ENCODE measurements at regions not wholly inside any gene's neighbourhood (a gene's known extent, or its start where the extent isn't known, plus 50 kb on each side); places are given as distances from the start of the nearest gene placed in this dataset.
"Not testable (repeated sequence)": the region's sequence is repeated elsewhere in the genome, so short reads cannot be mapped to it uniquely, and the experiment has no call there.

GRCh38 chr3:130151555-130151954 lies 69.9 kb downstream of the ALG1L2 start:
- not testable (repeated sequence) for DNase-seq (ENCODE audit: low read depth, low spot score)

GRCh38 chr3:130153247-130153646 lies 71.6 kb downstream of the ALG1L2 start:
- not testable (repeated sequence) for DNase-seq (ENCODE audit: low read depth, low spot score)

- not testable (repeated sequence) for DNase-seq (ENCODE audit: low read depth, low spot score)
Observed at GRCh38 chr3:130155464-130155863, 73.8 kb downstream of the ALG1L2 start.

GRCh38 chr3:130166856-130167255 lies 85.2 kb downstream of the ALG1L2 start:
- not testable (repeated sequence) for DNase-seq (ENCODE audit: low read depth, low spot score)

GRCh38 chr3:130175195-130175594 lies 93.6 kb downstream of the ALG1L2 start:
- not testable (repeated sequence) for DNase-seq (ENCODE audit: low read depth, low spot score)

- DNase-seq (ENCODE audit: low read depth, low spot score), result not testable (repeated sequence)
Observed at GRCh38 chr3:130176476-130177256, 95.0 kb downstream of the ALG1L2 start.

GRCh38 chr3:130178835-130179234 lies 97.2 kb downstream of the ALG1L2 start:
- DNase-seq (ENCODE audit: low read depth, low spot score), result not testable (repeated sequence)

- not testable (repeated sequence) for DNase-seq (ENCODE audit: low read depth, low spot score)
Observed at GRCh38 chr3:130179353-130179970, 97.8 kb downstream of the ALG1L2 start.

- DNase-seq (ENCODE audit: low read depth, low spot score), result not testable (repeated sequence)
Observed at GRCh38 chr3:130182475-130182874, 100.8 kb downstream of the ALG1L2 start.

GRCh38 chr3:130183689-130184088 lies 102.1 kb downstream of the ALG1L2 start:
- not testable (repeated sequence) for DNase-seq (ENCODE audit: low read depth, low spot score)

GRCh38 chr3:130184152-130185024 lies 102.8 kb downstream of the ALG1L2 start:
- not testable (repeated sequence) for DNase-seq (ENCODE audit: low read depth, low spot score)

- DNase-seq (ENCODE audit: low read depth, low spot score), result not testable (repeated sequence)
Observed at GRCh38 chr3:130201272-130201671, 119.6 kb downstream of the ALG1L2 start.

- not testable (repeated sequence) for DNase-seq (ENCODE audit: low read depth, low spot score)
Observed at GRCh38 chr3:130203633-130204032, 122.0 kb downstream of the ALG1L2 start.

GRCh38 chr3:130227540-130227939 lies 117.9 kb upstream of the COL6A5 start:
- DNase-seq (ENCODE audit: low read depth, low spot score), result no peak

GRCh38 chr3:130242850-130243569 lies 102.5 kb upstream of the COL6A5 start:
- no peak for DNase-seq (ENCODE audit: low read depth, low spot score)

GRCh38 chr3:130243808-130244207 lies 101.7 kb upstream of the COL6A5 start:
- DNase-seq (ENCODE audit: low read depth, low spot score), result no peak

- DNase-seq (ENCODE audit: low read depth, low spot score), result no peak
Observed at GRCh38 chr3:130250982-130251381, 94.5 kb upstream of the COL6A5 start.

- no peak for DNase-seq (ENCODE audit: low read depth, low spot score)
Observed at GRCh38 chr3:130255442-130255841, 90.0 kb upstream of the COL6A5 start.

- no peak for DNase-seq (ENCODE audit: low read depth, low spot score)
Observed at GRCh38 chr3:130256821-130257340, 88.6 kb upstream of the COL6A5 start.

GRCh38 chr3:130258532-130258952 lies 86.9 kb upstream of the COL6A5 start:
- no peak for DNase-seq (ENCODE audit: low read depth, low spot score)

All from smooth muscle cell of the brain vasculature (primary cell).